ENCODE measurements at regions not wholly inside any gene's neighbourhood (a gene's known extent, or its start where the extent isn't known, plus 50 kb on each side); places are given as distances from the start of the nearest gene placed in this dataset.

GRCh38 chr21:16305686-16306085 is 575.9 kb downstream of the USP25 start:
- no peak for TF ChIP-seq CTCF (conservative IDR thresholded peaks at IDR 0.05)
- no peak for TF ChIP-seq ZFX (IDR thresholded peaks at IDR 0.05)

Measured in C4-2B (cell line).